GM21528 (cell line): ENCODE measurements at regions not wholly inside any gene's neighbourhood (a gene's known extent, or its start where the extent isn't known, plus 50 kb on each side); places are given as distances from the start of the nearest gene placed in this dataset.
"Not testable (repeated sequence)": the region's sequence is repeated elsewhere in the genome, so short reads cannot be mapped to it uniquely, and the experiment has no call there.

Source experiments
- ATAC-seq: cut with Tn5 transposase; IDR thresholded peaks from one replicate; pipeline ENCODE4 v1.9.1; 2021; ENCODE audit warnings: mild to moderate bottlenecking, moderate library complexity; ENCODE audit not compliant: unreplicated experiment, low FRiP score

- ATAC-seq = no peak
These were observed 1190.9 kb downstream of the TYW1 start for GRCh38 chr7:68187532-68187931.

DNA sequence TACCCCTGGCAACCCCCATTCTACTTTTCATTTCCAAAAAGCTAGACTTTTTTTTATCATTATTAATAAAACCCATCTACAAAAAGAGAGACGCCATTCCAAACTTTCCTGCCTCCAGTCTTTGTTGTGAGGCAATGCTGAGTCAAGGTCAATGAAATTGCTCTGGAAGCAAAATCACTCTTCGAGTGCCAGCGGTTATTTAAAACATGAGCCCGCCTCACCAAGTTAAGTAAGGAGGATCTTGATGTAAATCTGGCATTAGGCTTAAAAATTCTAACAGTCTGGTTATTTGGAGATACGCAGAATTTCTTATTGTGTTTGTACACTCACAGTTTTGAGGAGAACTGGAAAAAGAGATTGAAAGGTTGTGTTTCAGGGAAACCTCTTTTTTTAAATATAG, 1196.3 kb downstream of the TYW1 start:
- ATAC-seq = no peak

DNA sequence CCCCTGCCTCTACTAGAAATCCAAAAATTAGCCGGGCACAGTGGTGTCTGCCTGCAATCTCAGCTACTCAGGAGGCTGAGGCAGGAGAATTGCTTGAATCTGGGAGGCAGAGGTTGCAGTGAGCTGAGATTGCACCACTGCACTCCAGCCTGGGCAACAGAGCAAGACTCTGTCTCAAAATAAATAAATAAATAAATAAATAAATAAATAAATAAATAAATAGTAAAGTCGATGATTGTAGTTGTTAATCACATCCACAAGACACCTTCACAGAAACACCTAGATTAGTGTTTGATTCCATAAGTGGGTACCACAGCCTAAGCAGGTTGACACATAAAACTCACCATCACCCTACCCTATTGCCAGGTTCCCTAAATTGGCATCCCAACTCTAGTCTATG, 1199.0 kb downstream of the TYW1 start:
- ATAC-seq = not testable (repeated sequence)

- no peak for ATAC-seq
These were observed 1203.5 kb downstream of the TYW1 start for GRCh38 chr7:68200051-68200670.

DNA sequence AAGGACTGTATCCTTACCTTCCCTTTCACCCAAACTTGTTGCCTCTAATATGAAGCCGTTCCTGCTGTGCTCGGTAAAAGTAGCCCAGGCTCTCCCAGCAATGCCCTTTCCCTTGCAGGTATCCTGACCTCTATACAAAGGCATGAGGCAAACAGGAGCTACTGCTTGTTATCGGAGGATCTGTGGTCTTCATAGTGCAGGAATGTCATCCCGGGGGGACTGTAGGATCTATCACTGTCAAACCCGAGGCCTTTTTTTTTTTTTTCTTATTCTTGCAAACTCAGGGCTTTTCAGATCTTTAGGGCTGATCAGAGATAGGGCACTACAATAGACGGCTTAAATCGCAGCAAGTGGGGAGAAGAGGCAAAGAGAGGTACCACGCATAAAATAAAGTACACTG, 1206.6 kb downstream of the TYW1 start:
- no peak for ATAC-seq

- no peak for ATAC-seq
These were observed 1209.2 kb downstream of the TYW1 start for GRCh38 chr7:68205826-68206225.

GRCh38 chr7:68206946-68207485, 1210.4 kb downstream of the TYW1 start:
- ATAC-seq = no peak

- ATAC-seq = no peak
These were observed 1211.0 kb downstream of the TYW1 start for GRCh38 chr7:68207676-68208075.

DNA sequence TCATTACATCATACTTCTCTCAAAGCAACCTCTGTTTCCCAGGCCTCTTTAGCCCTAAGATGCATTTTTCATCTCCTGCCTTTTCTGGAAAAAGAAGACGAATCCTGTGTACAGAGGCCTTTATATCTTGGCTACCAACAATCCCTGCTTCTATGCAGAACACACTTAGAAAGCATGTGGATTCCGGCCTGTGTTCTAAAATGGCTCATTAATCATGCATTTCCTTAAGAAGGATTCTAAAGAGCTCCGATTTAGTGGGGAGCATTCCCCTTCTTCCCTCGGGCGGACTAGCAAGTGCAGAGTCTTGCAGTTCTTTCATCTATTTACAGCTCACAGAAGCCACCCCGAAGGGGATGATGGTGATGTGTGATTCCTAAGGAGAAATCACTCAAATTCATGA, 1212.9 kb downstream of the TYW1 start:
- no peak for ATAC-seq

DNA sequence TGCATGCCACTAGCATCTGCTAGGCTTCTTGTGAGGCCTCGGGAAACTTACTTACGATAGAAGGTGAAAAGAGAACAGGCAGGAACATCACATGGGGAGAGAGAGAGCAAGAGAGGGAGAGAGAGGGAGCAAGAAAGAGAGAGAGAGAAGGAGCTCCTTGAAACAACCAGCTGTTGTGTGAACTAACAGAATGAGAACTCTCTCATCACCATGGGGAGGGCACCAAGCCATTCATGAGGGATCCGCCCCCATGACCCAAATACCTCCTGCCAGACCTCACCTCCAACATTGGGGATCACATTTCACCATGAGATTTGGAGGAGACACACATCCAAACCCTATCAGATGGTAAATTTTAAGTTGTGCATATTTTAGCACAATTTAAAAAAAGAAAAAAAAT, 1217.2 kb downstream of the TYW1 start:
- ATAC-seq = no peak

DNA sequence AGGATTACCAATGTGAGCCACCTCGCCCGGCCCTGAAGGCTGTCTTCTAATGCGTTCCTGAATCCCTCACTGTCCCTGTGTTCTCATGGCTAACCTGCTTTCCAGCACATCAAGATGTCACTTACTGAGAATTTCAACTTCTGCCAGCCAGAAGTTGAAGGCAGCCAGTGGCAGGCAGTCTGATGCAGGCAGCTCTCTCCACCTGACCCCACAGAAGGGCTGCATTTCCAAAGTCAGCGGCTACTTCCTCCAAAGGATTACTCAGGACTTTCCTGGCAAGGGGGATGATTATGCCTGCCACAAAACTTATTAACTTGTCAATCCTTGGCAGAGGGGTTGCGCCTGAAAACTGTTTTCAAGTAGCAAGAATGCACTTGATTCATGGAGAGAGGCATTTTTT, 1219.4 kb downstream of the TYW1 start:
- ATAC-seq = no peak

GRCh38 chr7:68217426-68217825, 1220.8 kb downstream of the TYW1 start:
- ATAC-seq = no peak

DNA sequence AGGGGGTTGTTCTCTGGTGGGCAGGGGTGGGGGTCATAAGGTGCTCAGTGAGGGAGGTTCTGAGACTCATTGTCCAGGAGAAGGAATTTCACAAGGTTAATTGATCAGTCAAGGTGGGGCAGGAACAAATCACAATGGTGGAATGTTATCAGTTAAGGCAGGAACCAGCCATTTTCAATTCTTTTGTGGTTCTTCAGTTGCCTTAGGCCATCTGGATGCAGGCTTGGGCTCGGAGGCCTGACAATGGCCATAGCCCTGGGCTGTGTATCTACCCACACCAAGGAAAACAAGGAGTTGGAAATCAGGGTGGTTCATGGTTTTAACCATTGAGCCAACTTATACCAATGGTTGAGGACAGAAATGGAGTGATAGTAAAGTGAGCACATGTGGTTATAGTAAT, 1221.8 kb downstream of the TYW1 start:
- no peak for ATAC-seq

DNA sequence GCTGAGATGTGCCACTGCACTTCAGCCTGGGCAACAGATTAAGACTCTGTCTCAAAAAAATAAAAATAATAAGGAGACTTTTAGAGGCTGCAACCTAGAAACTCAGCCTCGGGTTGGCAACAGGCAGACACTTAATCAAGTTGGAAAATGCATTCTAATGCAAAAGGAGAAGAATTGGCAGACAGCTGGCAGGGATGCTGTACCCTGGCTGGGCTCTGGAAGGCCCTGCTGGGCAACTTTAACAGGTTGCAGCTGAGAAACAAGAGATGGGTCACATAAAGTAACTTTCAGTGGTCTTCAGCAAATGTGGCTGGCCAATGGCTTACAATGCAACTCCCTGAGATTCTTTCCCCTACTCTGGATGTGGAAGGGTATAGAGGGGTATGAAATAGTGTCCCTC, 1225.7 kb downstream of the TYW1 start:
- no peak for ATAC-seq

DNA sequence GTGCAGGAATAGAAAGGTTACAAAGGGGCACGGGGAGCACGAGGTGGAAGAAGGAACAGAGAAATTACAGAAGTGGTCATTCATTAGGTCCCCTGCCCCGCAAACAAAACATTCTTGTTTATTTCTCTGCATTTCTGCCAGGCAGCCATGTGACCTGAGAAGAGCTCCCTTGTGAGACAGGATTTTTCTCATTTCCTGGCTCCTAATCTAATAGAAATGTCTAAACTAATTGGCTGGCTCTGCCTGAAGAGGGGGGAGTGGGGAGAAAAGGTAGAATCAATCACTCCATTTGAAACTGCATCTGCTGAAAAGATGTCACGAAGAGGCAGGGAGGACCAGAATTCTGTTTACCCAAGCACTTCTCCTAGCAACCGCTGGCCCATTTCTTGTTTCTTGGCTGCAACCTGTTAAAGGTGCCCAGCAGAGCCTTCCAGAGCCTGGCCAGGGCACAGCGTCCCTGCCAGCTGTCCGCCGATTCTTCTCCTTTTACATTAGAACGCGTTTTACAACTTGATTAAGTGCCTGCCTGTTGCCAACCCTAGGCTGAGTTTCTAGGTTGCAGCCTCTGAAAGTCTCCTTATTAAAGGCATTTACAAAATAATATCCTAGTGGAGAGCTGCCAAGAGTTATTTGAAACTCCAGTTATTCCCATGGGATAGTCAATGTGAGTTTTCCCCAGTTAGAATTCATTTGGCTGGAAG, 1227.6 kb downstream of the TYW1 start:
- ATAC-seq = no peak

- ATAC-seq = not testable (repeated sequence)
These were observed 1234.4 kb downstream of the TYW1 start for GRCh38 chr7:68231011-68231410.

- ATAC-seq = no peak
These were observed 1239.3 kb downstream of the TYW1 start for GRCh38 chr7:68235937-68236336.

DNA sequence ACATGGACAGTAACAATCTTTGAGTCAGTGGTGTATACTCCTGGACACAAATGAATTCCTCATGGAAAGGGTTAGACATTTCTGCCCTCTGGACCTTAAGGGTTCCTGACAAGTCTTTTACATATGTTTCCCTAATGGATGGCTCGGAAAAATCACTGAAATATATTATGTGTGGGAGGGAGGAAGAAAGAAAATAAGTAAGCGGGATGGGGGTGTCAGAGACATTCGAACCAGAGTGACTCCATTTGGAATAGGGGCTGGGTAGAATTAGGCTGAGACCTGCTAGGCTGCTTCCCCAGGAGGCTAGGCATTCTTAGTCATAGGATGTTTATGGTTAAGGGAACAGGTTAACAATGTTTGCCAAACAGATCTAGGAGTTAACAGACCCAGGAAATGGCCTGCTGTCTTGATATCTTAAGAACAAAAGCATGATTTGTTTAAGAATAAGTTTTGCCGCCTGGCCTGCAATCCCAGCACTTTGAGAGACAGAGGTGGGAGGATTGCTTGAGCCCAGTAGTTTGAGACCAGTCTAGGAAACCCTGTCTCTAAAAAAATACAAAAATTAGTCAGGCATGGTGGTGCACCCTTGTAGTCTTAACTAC, 1241.7 kb downstream of the TYW1 start:
- no peak for ATAC-seq

DNA sequence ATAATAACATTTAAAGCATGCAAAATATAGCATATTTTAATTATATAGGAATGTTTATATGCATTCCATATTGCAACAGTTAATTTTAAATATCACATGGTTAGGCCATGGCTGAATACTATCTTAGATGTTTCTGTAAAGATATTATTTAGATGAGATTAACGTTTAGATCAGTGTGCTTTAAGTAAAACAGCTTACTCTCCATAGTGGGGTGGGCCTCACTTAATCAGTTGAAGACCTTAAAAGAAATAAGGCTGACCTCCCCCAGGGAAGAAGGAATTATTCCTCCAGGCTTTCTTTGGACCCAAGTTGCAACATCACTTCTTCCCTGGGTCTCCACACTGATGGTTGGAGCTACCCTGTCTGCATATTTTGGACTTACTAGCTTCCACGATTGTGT, 1246.5 kb downstream of the TYW1 start:
- no peak for ATAC-seq

GRCh38 chr7:68244389-68244788, 1247.8 kb downstream of the TYW1 start:
- no peak for ATAC-seq

DNA sequence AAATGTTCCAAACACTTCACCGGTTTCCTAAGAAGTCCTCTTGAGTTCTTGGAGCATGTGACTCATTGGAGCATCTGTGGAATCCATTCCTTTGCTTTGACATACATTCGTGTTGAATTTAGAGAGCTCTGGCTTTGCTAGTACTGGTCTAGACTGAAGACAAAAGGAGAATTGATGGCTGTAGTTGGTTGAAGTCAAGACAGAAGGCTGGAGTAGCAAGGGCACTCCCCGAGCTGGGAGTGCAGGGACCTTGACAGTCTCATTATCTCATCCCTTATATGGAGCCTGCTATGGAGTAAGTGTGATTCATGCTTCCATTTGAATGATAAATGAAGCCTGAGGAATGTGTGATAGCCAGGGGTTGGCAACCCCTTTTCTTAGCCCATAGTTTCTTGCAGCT, 1249.1 kb downstream of the TYW1 start:
- no peak for ATAC-seq

- no peak for ATAC-seq
These were observed 1249.6 kb downstream of the TYW1 start for GRCh38 chr7:68246189-68246633.
